C4-2B (cell line): ENCODE measurements at regions not wholly inside any gene's neighbourhood (a gene's known extent, or its start where the extent isn't known, plus 50 kb on each side); places are given as distances from the start of the nearest gene placed in this dataset.

Experiments used
- CTCF ChIP-seq: fragments of 450-650 bp; conservative IDR thresholded peaks from 2 replicates; pipeline ENCODE4 v1.5.1; 2017; ENCODE audit warnings: mild to moderate bottlenecking
- ZFX ChIP-seq: fragments of 450-650 bp; IDR thresholded peaks from 2 replicates; pipeline ENCODE4 v1.6.1; 2017

GRCh38 chr3:72191209-72191960 lies 406.4 kb upstream of the PROK2 start:
- TF ChIP-seq CTCF (no peak), ZFX (no peak)
